HCT116 (cell line): ENCODE measurements at regions not wholly inside any gene's neighbourhood (a gene's known extent, or its start where the extent isn't known, plus 50 kb on each side); places are given as distances from the start of the nearest gene placed in this dataset.

ENCODE experiments used
- EGR1 ChIP-seq: IDR thresholded peaks from 2 replicates; pipeline ENCODE4 v1.6.1; 2012; ENCODE audit warnings: low read depth
- POLR2AphosphoS5 ChIP-seq: IDR thresholded peaks from 2 replicates; pipeline ENCODE4 v1.6.1; 2011; ENCODE audit warnings: mild to moderate bottlenecking, low read depth, low read length, moderate library complexity

- TF ChIP-seq EGR1, result no peak
- TF ChIP-seq POLR2AphosphoS5, result no peak
Observed at GRCh38 chr7:109226699-109227098, 657.0 kb downstream of the DNAJB9 start.
